ENCODE measurements at regions not wholly inside any gene's neighbourhood (a gene's known extent, or its start where the extent isn't known, plus 50 kb on each side); places are given as distances from the start of the nearest gene placed in this dataset.

DNA sequence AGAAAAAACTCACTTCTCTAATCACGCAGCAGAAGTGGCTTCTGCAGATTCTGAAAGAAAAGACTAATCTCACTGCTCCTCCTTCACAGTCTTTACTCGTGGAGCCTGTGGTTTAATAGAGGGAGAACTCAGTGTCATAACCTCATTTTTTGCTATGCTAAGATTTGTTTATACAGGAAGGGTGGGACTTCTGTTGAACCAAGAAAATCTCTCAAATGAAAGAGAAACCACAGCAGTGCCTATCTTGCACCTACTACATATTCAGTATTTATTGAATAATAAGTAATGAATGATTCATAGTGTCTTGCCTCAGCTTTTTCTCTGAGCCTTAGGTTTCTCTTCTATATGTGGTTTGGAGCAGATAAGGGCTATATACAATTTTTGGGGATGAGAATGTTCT lies 136.1 kb upstream of the DMAC1 start:
- DNase-seq = no peak

DNA sequence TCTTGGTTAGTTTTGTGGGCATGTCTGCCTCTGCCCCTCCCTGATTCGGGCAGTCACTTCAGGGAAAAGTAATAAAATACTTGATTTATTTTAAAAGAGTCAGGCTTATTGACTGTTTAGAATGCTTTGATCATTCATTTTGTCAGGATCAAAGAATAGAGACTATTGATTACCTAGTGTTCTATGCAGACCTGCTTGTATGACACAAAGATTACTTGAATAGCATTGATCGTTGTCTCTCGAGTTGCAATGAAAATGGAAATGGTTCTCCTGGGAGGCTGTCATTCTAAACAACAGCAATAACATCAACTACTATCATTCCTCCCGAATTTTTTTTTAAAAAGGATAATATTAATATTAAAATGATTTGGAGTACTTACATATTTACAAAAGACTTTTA lies 133.2 kb upstream of the DMAC1 start:
- no peak for DNase-seq

DNA sequence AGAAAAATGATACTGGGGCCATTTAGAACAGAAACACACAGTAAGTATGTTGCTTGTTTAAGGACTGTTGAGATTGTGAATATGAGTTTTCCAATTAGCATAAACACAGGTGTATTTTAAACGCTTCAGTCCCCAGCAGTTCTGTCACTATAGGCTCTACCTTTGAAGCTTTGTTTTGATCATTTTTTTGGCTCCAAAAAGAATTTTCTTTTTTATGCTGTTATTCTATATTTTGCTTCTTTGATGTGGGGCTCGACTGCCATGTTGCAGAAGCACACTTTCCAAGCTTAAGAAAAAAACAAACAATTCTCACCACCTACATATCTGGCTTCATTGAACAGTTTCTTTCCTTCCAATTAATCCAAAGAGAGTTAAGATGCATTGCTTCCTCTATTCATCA lies 131.0 kb upstream of the DMAC1 start:
- no peak for DNase-seq

DNA sequence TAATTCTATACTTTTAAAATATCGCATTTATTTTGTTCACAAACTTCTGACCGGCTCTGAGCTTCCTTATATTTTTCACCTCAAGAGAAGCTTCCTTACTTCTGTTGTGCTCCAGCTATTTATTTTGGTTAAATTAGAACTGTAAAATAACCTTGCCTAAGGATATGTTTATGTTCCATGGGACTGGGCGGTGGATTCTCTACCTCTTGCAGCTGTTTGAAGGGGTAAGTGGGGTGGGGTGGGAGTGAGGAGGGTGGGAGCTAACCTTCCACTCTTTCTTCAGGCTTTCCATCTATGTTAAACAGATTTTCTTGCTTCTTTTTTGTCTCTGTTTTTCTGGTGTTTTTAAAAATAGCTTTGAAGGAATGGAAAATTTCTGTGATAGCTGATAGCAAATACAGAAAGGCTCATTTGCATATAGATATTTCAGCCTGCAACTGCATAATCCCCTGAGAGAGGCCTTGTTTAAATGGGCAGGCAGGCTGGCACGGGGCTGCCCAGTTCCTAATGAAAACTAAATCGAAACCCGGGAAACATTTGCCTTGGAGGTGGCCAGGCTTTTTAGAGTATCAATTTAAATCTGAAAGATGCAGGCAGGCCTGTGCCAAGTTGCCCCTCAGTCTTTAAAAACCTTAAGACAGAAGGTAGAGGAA lies 122.1 kb upstream of the DMAC1 start:
- no peak for DNase-seq

DNA sequence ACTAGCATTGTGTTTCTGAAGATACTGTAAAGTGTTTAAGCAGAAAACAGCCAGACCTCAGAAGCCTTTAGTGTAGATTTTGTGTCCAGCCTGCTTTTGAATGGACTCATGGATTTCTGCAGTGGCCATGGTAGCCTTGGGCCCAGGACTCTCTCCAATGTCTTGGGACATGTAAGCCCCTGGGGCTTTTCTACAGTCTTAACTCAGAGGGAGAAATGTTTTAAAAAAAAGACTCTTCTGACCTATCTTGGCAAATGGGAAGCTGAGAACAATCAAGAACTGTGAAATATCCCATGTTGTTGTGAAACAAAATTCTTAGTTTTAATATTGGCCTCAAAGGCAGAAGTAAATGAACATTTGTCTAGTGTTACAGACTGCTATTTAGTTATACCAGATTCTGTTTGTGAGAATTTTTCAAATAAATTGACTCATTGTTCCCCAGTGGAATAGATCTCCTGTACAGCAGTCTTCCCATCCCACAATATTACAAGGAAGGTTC lies 112.5 kb upstream of the DMAC1 start:
- DNase-seq = no peak

DNA sequence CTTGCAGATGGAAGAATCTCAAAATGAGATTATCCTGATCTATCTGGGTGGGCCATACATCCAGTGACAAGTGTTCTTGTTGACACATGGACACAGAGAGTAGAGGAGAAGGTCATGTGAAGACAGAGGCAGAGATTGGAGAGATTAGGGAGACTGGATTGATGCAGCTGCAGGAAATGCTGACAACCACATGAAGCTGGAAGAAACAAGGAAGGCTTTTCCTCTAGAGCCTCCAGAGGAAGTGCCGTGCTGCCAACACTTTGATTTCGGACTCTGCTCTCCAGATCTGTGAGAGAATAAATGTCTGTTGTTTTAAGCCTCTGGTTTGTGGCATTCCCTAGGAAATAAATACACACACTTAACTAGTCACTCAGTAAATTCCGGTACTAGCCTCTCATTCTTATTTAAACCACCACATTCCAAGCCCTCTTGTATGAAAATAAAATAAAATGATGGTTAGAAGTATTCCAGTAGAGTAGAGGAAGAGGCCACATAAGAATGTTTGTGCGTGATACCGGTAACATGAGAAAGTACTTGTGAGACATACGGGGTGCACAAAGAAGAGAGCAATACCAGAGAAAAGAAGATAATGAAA lies 110.9 kb upstream of the DMAC1 start:
- DNase-seq = no peak

DNA sequence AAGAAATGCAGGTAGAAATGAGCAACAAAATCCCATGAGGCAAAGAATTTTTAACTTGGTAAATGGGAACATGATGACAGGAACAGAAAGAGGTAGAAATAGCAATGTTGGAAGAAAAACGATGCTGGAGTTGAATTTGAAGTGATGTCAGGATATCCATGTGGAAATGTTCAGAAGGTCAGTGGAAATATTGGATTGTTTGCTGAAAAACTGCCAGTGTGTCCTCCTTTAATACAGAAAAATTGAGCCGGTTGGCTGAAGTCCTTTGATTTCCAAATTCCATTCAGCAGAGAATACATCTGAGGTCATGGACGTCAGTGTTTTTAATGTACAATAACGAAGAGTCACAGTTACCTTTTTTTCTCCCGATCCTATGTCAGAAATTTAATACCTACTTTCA lies 110.0 kb upstream of the DMAC1 start:
- no peak for DNase-seq

DNA sequence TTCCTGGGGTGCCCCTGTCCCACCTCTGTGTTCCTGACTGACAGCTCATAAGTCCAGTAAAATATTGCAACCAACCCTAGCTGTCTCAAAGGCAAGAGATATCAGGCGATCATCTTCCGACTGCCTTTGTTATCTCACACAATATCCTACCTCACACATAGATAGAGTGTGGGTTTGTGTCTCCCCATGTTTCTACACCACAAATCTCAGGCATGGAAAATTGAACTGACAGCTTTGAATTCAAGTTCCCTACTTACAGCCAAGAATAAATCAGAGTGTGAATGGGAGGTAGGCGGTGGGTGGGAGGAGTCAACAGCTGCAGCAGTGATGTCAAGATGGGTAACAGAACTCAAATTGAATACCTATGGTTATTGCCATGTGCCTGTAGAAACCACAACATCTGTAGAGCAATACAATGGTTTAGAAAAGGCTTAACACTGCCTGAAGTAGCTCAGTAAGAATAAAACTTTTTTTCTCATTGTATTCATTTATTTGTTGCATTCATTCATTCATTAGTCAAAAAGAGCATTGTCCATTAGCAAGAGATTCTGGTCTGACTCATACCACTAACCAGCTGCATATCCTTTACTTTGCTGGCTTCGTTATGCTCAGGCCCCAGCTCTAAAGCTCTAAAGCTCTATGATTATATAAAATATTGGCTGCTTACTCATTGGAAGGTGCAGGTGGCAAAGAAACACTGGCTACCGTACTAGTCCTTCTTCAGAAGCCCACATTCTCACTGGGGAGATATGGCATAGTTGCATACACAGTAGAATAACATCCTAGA lies 108.2 kb upstream of the DMAC1 start:
- DNase-seq = no peak

DNA sequence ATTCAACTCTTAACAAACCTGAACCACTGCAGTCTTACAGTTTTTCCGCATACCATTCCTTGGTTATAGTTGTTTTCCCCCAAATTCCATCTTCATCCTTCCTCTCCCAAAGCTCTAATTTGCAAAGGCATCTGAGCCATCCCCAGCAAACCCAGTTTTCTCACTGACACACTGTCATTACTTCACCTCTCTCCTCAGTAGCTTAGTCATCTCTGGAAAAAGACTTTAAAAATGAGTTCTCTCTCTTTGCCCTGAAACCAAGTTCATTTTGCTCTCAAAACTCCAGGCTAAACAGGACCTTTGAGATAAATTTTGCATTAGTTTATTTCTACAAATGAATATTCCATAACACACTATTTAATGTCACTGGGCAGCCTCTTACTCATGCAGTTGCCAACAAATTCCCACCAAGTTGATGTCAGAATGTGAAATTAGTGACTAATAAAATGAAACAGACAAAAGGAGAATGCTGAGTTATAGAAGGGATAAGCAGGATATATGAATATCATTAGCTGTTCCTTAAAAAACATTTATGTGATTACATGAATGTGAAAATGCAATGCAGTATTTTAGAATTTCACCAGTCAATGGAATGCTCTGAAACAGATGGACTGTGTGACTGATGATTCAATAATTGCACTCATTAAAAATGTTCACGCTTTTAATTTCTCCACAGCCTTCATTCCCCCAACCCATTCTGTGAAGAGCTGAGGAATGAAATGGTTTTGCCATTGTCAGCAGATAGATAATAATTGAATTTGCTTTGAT lies 107.4 kb upstream of the DMAC1 start:
- no peak for DNase-seq

DNA sequence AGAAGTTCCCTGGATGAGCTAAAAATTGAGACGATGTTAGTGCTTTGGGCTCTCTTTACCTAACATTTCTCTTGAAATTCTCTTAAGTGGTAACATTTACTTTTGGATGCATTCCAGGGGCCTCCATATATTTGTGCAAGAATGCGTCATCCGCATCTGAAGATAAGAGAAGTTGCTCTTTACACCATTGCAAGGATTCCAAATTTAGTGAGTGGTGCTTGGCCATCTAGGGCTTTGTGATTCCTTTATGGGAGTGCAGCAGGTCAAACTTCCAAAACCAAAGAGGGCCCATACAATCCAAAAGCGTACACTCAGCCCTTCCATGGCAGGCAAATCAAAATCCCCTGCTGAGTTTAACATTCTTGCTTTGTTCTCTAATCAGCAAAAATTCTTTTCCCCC lies 102.0 kb upstream of the DMAC1 start:
- DNase-seq = no peak

DNA sequence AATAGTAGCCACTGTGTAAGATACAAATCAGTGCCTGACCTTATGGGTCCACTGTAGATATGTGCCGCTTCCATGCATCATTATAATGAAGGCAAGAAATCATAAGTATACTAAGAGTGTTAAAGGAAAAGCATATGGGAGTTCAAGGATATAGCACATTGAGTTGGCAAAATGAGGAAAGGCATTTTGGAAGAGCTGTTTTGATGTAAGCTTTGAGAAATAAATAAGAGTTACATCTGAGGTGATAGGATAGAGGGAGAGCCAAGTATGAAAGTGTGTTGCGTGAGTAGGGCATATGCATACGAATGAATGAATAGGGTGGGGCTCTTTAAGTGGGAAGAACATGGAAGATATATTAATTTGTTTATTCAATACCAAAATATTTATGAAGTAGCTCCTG lies 101.0 kb upstream of the DMAC1 start:
- DNase-seq = no peak

DNA sequence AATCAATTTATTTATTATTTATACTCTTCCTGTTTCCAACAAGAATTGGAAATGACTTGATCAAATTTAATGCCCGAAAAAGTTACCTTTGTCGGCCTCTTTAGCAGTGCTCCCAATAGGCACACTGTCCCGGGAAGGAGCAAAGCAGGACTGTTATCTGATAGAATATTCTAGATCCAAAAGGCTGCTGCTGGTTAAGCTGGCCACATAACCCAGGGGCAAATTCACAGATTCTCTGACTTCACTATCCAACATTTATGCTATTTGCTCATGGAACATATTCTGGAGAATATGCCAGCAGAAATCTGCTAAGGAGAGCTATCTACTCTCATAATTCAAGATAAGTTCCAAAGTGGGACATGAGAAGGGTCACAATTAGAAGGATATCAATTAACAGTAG lies 100.2 kb upstream of the DMAC1 start:
- no peak for DNase-seq

DNA sequence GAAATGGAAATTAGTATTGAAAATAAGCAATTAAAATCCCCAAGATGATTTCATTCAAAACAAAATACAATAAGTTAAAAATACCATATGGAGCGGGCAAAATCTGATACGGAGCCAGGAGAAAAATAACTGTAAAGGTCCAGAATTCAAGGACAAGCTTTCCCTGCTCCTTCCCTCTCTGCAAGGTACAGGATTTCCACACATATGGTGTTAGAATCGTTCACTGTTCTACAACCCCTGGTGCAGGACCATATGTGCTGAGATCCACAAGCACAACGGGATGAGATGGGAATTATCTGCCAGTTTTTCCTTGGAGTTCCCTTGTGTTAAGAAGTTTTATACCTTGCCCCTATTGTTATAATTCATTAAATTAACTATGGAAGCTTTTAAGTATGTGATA lies 94.7 kb upstream of the DMAC1 start:
- DNase-seq = no peak

DNA sequence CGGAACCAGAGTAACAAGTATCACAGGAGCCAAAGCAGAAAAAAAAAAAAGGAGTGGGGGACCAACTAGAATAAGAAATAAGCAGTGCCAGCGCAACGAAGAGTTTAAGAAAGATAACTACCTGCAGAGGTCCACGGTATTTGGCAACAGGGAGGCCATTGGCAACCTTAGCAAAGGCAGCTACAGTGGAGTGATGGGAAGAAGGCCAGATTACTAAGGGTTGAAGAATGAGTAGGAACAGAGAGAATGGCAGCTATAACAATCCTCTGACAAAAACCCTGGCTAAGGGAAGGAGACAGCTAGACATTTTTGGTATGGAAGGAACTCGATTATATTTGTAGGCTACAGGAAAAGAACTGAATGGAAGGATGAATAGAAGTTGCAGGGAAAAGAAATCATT lies 93.4 kb upstream of the DMAC1 start:
- DNase-seq = no peak

DNA sequence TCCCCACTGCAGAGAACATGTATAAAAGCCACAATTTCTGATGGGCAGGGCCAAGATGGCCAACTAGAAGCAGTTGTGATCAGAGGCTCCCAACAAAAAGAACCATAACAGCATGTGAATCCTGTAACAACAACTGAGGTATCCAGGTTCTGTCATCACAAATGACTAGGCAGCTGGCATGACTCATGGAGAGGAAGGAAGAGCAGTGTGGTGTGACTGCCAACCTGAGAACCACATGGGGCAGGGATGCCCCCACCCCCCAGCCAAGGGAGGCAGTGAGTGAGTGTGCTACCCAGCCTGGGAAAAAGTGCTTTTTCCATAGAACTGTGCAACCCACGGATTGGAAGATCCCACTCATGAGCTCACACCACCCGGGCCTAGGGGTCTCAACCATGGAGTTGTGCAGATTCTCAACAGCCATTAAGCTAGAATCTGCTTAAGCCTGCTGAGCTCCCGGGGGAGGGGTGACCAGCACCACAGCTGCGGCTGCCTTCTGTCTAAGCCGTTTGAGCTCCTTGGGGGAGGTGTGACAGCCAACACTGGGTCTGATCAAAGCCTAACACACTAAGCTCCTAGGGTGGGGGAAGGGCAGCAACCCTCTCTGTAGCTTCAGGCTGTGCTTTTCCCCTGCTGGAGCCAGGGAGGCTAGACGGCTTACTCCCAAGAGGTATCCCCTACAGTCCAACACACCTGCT lies 80.1 kb upstream of the DMAC1 start:
- DNase-seq = peak; percentile 22

DNA sequence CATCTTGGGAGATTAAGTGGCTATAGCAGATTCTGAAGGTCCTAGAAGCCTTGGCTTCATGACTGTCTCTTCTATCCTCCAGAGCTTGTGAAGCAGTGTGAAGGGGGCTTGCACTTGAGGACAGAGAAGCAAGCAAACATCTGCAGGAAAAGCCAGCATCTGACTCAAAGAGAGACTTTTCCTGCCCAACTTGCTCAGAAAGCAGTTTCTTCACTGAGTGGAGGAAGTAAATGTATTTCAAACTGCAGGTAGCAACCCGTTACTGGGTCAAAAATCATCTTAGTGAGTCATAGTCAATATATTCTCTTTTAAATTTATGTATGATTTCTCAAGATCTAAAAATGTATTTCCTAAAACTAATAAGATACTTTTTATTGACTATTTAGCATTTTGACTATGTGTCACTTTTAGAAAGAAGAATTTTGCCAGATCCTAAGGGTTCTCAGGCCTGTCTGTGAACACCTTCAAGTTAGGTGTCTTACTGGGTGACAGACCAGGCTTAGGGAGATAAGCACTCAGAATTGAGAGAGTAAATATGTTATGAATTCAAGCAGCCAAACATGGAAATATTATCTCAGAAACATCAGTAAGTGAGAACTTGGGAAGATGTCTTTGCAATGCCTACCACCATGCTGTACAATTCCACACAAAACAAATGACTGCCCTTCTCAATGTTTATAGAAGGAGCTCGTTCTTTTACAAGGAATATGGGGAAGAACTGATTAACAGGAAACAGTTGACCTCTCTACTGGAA lies 72.6 kb upstream of the DMAC1 start:
- no peak for DNase-seq

DNA sequence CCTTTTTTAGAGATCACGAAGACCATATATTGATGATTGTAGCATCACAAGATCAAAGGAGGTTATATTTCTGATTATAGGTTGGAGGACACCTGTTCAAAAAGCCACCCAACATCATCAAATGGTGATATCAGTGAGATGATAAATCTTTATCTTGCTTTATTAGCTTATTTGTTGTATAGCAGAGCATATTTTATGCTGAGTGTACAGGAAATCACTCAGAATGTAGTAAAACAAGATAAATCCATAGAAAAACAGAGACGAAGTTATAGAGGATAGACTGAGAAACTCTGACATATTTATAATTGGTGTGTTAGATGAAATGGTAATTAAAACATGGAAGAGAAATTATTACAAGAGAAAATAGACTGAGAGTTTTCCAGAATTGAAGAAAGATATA lies 69.8 kb upstream of the DMAC1 start:
- DNase-seq = no peak

DNA sequence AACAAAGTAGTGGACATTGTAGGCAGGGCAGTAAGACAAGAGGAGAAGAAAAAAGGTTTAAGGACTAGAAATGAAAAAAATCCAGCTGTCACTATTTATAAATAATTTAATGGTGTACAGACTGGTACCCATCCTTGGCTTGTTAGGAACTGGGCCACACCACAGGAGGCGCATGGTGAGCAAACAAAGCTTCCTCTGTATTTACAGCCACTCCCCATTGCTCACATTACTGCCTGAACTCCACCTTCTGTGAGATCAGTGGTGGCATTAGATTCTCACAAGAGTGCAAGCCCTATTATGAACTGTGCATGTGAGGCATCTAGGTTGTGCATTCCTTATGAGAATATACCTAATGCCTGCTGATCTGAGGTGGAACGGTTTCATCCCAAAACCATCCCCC lies 62.6 kb upstream of the DMAC1 start:
- DNase-seq = no peak

DNA sequence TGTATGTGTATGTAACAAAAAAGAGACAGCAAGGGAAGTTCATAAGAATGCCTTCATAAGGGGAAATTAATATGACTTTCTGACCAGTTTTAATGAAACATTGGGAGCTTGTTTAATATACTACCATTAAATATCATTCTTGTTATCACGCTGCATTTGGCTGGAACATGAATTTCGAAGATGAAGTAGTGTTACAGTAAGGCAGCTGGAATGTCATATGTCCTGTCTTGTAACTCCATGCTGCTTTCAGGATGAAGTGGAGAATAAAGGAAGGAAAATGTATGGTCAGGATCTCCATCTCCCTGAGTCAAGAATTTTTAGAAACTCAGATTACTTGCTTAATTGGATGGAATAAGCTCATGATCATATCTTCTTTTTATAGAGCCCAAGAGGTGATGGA lies 61.5 kb upstream of the DMAC1 start:
- no peak for DNase-seq

DNA sequence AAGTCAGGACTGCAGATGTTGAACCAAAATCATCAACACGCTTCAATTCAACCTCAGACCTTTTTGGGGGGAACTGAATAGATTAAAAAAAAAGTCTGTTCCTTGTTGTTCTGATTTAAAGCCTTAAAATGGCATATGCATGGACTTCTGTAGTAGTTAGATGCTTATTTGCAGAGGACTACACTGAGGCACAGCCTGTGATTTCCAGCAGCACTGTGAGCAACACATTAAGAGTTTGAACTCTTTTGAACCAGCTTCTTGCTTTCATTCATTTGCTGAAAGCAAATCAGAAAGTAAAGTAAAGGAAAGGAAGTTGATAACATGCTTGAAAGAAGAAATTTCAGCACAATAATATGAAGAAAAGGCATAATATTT lies 60.7 kb upstream of the DMAC1 start:
- DNase-seq = no peak

DNA sequence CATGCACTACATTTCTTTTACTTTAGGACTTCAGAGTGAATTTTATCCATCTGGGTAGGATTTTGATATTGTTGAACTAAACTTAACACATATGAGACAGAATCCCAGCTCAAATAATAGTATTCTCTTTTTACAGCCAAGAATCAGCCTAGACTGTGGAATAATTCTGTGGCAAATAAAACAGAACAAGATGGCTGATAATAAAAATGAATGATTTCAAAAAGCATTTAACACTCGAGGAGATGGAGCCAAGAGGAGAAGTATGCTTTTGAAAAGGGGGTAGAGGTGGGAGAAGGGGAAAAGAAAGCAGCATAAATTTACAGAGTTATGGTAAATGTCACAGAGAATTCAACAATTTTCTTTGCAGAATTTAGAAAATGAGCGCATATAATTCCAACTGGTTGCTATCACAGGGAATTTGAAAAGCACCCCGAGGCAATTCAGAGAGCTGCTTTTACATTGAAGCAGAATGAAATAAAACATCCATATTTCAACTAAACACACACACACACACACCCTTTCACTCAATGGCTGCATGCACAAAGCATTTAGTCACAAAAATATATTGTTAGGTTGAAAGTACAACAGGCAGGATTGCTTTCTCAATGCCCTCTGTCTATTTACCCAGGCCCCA lies 60.2 kb upstream of the DMAC1 start:
- no peak for DNase-seq

DNA sequence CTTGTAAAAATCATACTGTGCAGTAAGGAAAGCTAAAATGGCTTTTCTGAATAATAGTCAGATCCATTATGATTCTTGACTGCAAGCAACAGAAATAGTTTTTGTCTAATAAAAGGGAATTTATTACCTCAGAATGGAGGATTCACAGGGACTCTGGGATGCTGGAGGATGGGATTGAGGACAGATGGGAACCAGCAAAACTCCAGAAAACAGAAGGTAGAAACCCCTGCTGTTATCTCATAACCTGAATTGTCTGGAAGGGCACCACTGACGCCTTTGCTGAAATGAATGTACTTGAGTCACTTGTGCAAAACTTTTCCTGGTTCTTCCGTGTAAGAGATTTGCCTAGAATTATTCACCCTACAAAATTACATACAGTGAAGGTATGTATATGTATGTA lies 58.6 kb upstream of the DMAC1 start:
- DNase-seq = no peak
